ENCODE measurements at regions not wholly inside any gene's neighbourhood (a gene's known extent, or its start where the extent isn't known, plus 50 kb on each side); places are given as distances from the start of the nearest gene placed in this dataset.

GRCh38 chr7:124570558-124570957 lies 195.0 kb downstream of the GPR37 start:
- no peak for TF ChIP-seq CTCF (IDR thresholded peaks at IDR 0.05)
- TF ChIP-seq POLR2A (IDR thresholded peaks at IDR 0.05), result no peak
- TF ChIP-seq POLR2AphosphoS5 (IDR thresholded peaks at IDR 0.05), result no peak
- TF ChIP-seq EP300 (IDR thresholded peaks at IDR 0.05), result no peak
